GM19395 (cell line): ENCODE measurements at regions not wholly inside any gene's neighbourhood (a gene's known extent, or its start where the extent isn't known, plus 50 kb on each side); places are given as distances from the start of the nearest gene placed in this dataset.

ENCODE experiments used
- ATAC-seq: cut with Tn5 transposase; IDR thresholded peaks from one replicate; pipeline ENCODE4 v1.9.1; 2021; ENCODE audit warnings: mild to moderate bottlenecking, moderate library complexity; ENCODE audit not compliant: unreplicated experiment

DNA sequence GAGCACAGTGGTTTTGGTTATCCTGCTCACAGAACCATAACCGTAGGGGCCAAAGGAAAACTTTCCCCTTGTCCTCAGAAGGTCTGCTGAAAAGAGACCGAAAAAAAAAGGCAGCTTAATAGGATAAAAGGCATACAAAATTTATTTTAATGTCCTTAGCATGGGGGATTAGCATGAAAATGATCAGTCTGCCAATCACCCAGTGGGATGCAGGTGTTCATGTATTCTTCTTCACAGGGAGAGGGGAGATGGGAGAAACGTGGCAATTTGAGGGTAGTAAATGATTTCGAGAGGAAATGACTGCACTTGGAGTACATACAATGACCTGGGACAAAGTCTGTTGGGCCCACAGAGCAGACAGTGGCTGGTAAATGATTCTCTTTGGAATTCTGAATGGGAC lies 194.0 kb downstream of the AJAP1 start:
- no peak for ATAC-seq

- ATAC-seq, result no peak
Measured at GRCh38 chr1:4847711-4848110, 193.3 kb downstream of the AJAP1 start.
